ENCODE measurements at regions not wholly inside any gene's neighbourhood (a gene's known extent, or its start where the extent isn't known, plus 50 kb on each side); places are given as distances from the start of the nearest gene placed in this dataset.
A peak's percentile ranks its signal among the peaks of the same experiment; 100 is the strongest.

DNA sequence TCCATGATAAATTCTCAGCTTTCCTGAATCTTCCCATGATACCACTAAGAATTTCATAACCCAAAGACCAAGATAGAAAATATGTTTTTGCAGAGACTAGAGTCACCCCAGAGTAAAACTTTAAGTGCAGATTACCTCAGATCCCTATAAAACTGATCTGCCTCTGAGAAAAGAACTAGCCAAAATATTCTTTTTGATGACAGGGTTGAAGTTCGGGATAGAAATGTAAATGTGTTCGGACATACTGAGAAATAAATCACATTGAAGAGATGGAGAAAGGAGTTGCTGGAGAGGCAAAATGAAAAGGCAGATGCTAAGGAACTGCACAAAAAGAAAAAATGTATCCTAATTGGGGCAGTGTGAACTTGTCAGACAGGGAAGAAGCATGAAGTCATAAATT, 501.8 kb downstream of the ANKRD50 start:
- H3K27ac ChIP-seq: no peak overlapping the region
- TF ChIP-seq, protein P1, sequence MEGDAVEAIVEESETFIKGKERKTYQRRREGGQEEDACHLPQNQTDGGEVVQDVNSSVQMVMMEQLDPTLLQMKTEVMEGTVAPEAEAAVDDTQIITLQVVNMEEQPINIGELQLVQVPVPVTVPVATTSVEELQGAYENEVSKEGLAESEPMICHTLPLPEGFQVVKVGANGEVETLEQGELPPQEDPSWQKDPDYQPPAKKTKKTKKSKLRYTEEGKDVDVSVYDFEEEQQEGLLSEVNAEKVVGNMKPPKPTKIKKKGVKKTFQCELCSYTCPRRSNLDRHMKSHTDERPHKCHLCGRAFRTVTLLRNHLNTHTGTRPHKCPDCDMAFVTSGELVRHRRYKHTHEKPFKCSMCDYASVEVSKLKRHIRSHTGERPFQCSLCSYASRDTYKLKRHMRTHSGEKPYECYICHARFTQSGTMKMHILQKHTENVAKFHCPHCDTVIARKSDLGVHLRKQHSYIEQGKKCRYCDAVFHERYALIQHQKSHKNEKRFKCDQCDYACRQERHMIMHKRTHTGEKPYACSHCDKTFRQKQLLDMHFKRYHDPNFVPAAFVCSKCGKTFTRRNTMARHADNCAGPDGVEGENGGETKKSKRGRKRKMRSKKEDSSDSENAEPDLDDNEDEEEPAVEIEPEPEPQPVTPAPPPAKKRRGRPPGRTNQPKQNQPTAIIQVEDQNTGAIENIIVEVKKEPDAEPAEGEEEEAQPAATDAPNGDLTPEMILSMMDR (IDR thresholded peaks at IDR 0.05): no peak
- no peak for DNase-seq (ENCODE audit: low spot score)
- no peak overlapping the region for H3K4me3 ChIP-seq

DNA sequence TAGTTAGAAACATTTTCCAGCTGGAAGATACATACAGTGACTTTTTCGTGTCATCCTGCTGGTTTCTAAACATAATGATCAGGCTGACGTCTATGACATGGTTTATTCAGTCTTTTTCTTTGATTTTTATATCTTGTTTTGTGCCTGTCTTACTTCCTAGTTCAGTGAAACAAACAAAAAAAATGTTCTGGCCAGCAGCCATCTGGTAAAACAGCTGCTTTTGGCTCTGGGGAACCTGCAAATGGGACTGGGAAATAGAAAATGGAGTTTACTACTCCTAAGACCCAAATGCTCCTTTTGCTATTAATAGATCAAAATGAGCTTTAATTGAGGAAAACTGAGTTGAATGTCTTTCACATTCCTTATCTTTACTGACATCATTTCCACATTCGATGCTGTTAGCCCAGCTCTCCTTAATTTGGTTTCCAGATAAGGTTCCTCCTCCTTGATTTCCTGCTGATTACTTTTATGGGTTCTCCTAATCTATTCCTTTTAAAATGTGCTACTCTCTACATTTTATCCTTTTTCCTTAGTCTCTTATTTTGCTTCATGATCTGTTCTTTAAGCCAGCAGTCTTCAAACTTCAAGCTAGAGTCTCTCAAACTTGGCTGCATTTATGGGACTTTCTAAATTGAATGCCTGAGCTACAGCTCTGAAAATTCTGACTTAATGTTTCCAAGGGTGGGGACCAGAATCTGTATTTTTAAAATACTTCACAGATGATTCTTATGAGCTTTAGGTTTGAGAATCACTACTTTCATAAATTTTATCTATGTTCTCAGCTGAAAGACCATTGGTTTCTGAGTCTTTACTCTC, 499.5 kb downstream of the ANKRD50 start:
- peak overlapping the region; percentile 5 to 63 for H3K27ac ChIP-seq
- TF ChIP-seq, protein P1 (IDR thresholded peaks at IDR 0.05): no peak
- DNase-seq (ENCODE audit: low spot score): no peak

DNA sequence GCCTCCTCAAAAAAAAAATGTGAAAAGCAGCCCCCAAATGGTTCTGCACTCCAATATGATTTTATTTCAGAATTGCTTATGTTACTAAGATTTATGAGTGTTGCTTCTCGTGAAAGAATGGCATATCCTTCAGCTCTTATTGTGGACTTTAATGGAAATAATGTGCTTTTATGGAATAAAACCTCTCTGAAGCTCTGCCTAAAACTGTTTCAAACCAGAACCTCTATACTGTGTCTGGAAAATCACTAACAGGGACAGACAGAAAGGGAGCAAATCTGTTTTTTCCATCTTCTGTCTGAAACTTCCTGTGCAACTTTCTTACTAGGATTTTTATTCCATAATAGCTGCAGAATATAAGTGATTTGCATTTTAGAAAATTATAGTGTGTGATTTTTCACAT, 493.1 kb downstream of the ANKRD50 start:
- no peak for DNase-seq (ENCODE audit: low spot score)
- Histone ChIP-seq H3K27ac (no peak overlapping the region), H3K4me3 (no peak overlapping the region)
- TF ChIP-seq, protein P1 (IDR thresholded peaks at IDR 0.05): no peak

More for the DNA sequence above, 499.5 kb downstream of the ANKRD50 start:
- H3K4me3 ChIP-seq: peak overlapping the region; percentile 4

DNA sequence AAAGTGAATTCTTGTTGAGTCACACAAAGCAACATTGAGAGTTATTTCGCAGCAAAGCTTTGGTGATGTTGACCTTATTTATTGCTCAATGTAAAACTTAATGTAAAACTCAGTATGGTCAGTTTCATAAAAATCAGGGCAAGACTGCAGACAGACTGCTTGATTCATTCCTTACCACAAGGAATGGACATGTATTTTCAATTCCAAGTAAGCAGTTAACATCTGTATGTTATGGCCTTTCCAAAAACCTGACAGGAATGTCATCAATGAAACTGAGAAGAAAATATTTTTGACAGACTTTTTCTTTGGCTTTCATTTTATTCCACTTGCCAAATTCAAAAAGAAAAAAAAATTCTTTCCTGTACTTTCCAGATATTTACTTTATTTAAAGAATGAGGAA, 488.3 kb downstream of the ANKRD50 start:
- H3K27ac ChIP-seq: no peak overlapping the region
- TF ChIP-seq, protein P1 (IDR thresholded peaks at IDR 0.05): no peak
- DNase-seq (ENCODE audit: low spot score): no peak
- no peak overlapping the region for H3K4me3 ChIP-seq

DNA sequence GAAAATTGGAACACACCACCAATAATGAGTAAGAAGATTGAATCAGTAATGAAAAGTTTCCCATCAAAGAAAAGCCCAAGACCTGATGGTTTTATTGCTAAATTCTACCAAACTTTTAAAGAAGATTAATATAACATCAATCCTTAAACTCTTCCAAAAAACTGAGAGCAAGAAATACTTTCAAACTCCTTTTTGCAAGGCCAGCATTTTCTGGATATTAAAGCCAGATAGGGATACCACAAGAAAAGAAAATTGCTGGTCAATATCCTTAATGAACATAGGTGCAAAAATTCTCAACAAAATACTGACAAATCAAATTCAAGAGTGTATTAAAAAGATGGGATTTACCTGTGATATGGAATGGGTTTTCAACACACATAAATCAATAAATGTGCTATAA, 484.6 kb downstream of the ANKRD50 start:
- H3K27ac ChIP-seq: no peak overlapping the region
- TF ChIP-seq, protein P1 (IDR thresholded peaks at IDR 0.05): no peak
- DNase-seq (ENCODE audit: low spot score): no peak

DNA sequence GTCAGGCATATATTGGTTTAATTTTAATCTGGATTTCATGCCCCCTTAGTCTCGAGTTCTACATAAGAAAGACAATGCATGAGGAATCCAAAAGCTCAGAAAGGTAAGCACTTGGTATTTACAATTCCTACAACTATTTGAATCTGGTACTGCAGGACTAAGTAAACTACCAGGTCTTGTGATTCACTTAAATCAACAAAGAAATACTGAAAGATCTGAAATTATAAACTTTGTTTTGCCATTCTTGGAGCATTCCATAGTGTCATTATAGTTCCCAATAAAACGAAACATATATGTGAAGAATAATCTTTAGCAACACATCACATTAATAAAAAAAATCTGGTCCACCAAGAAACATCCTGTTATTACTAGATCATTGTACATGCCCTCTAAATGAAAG, 482.3 kb downstream of the ANKRD50 start:
- Histone ChIP-seq H3K27ac (no peak overlapping the region), H3K4me3 (no peak overlapping the region)
- TF ChIP-seq, protein P1 (IDR thresholded peaks at IDR 0.05): no peak
- no peak for DNase-seq (ENCODE audit: low spot score)

More for the DNA sequence above, 484.6 kb downstream of the ANKRD50 start:
- H3K4me3 ChIP-seq: no peak overlapping the region

DNA sequence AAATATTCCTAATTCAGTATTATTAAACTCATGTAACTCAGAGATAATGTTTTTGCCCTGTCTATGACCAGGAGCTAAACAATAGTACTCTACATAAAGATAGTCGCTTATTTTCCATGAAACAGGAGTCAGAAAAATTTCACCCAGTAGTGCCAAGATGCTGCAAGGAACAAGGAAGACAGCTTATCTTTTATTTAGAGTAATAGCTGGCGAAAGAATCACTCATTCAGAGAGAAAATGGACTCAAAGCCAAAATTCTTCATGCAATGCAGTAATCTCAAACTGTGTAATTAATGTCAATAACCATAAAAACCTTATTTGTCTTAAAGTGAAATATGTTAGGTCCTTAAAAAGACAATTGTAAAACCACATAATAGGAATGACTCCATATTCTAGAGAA, 477.8 kb downstream of the ANKRD50 start:
- TF ChIP-seq, protein P1 (IDR thresholded peaks at IDR 0.05): no peak
- H3K4me3 ChIP-seq: no peak overlapping the region
- no peak overlapping the region for H3K27ac ChIP-seq
- no peak for DNase-seq (ENCODE audit: low spot score)

All from coronary artery (tissue), 2 donors.